Cardiac septum (tissue), 1 donor: ENCODE measurements at regions not wholly inside any gene's neighbourhood (a gene's known extent, or its start where the extent isn't known, plus 50 kb on each side); places are given as distances from the start of the nearest gene placed in this dataset.

Source experiments
- DNase-seq: peaks from one replicate; pipeline ENCODE4 v3.0.0-alpha.2; 2020; ENCODE audit warnings: low spot score
- intact Hi-C: fragments of 100-400 bp; cut with DNase I; formaldehyde crosslinking; loops from one replicate; pipeline ENCODE4 v1.14.0; 2022
- donor health status: DM: no; HTN: no; CAD: no.

GRCh38 chr2:54387059-54387991 is 68.8 kb upstream of the SPTBN1 start:
- no peak for DNase-seq
- intact Hi-C loops = no loop called here

- DNase-seq = no peak
- intact Hi-C loops = no loop called here
Measured at GRCh38 chr2:54388076-54388475, 68.1 kb upstream of the SPTBN1 start.

GRCh38 chr2:54392555-54393324 is 63.4 kb upstream of the SPTBN1 start:
- intact Hi-C loops = no loop called here
- no peak for DNase-seq

GRCh38 chr2:54394392-54394791 is 61.7 kb upstream of the SPTBN1 start:
- intact Hi-C loops = no loop called here
- no peak for DNase-seq

- intact Hi-C loops = no loop called here
- no peak for DNase-seq
Measured at GRCh38 chr2:54396107-54396506, 60.0 kb upstream of the SPTBN1 start.

GRCh38 chr2:54396798-54397197 is 59.3 kb upstream of the SPTBN1 start:
- no peak for DNase-seq
- intact Hi-C loops = no loop called here

GRCh38 chr2:54397426-54397825 is 58.7 kb upstream of the SPTBN1 start:
- no peak for DNase-seq
- intact Hi-C loops = no loop called here

- intact Hi-C loops = no loop called here
- DNase-seq = no peak
Measured at GRCh38 chr2:54401554-54401953, 54.6 kb upstream of the SPTBN1 start.

GRCh38 chr2:54402350-54402749 is 53.8 kb upstream of the SPTBN1 start:
- no peak for DNase-seq
- intact Hi-C loops = no loop called here

- DNase-seq = no peak
- intact Hi-C loops = no loop called here
Measured at GRCh38 chr2:54403512-54404238, 52.5 kb upstream of the SPTBN1 start.

GRCh38 chr2:54404270-54404669 is 51.9 kb upstream of the SPTBN1 start:
- DNase-seq = no peak
- intact Hi-C loops = no loop called here

- no peak for DNase-seq
- intact Hi-C loops = no loop called here
Measured at GRCh38 chr2:54406031-54406430, 50.1 kb upstream of the SPTBN1 start.
